ENCODE measurements at regions not wholly inside any gene's neighbourhood (a gene's known extent, or its start where the extent isn't known, plus 50 kb on each side); places are given as distances from the start of the nearest gene placed in this dataset.

DNA sequence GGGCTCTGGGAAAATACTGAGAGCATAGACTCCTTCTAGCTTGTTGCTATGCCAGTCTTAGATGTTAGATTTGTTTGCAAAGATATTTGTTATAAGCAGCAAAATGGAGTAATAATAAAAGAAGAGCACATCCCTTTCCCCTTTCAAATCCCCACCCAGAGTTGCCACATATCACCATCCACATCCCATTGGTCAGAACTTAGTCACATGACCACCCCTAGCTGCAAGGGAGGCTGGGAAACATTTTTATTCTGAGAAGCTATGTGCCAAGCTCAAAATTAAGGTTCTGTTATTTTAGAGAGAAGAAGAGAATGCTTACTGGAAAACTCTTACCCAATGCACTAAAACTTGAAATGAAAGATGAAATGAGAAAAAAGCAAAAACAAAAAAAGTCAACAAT is 193.9 kb upstream of the MVB12B start (continued):
- TF ChIP-seq RAD51 (IDR thresholded peaks at IDR 0.05; ENCODE audit: borderline replicate concordance, low read depth) (peak; percentile 23; the same call in 1 of the 2 replicates), NBN (IDR thresholded peaks at IDR 0.05; ENCODE audit: low read depth) (no peak), TFE3 (CRISPR knock-in tag; IDR thresholded peaks at IDR 0.05) (peak; percentile 77), PURB (CRISPR knock-in tag; IDR thresholded peaks at IDR 0.05; ENCODE audit: low read depth) (no peak), POLR3G (IDR thresholded peaks at IDR 0.05; ENCODE audit: extremely low read depth, insufficient read length, insufficient replicate concordance) (no peak), ATF6 (CRISPR knock-in tag; IDR thresholded peaks at IDR 0.05) (no peak), ZNF764 (CRISPR knock-in tag; IDR thresholded peaks at IDR 0.05; ENCODE audit: low read depth) (no peak), HNRNPH1 (optimal IDR thresholded peaks at IDR 0.05; ENCODE audit: low read depth, low read length) (no peak), KAT8 (IDR thresholded peaks at IDR 0.05; ENCODE audit: low read depth) (no peak), ZNF3 (CRISPR knock-in tag; IDR thresholded peaks at IDR 0.05) (no peak), ZNF146 (CRISPR knock-in tag; IDR thresholded peaks at IDR 0.05; ENCODE audit: unreplicated experiment) (no peak), SMC3 (conservative IDR thresholded peaks at IDR 0.05; ENCODE audit: insufficient read depth, low read depth, low read length) (no peak), ZZZ3 (IDR thresholded peaks at IDR 0.05) (no peak), CEBPG (CRISPR knock-in tag; IDR thresholded peaks at IDR 0.05) (no peak), CEBPG (tag; conservative IDR thresholded peaks at IDR 0.05 in 1 of 2, IDR thresholded peaks at IDR 0.05 in 1 of 2) (no peak), CBX3 (IDR thresholded peaks at IDR 0.05; ENCODE audit: borderline replicate concordance in 1 of 2, low read length in 2 of 2) (0 out of 3 replicates have a peak, but pooled peaks of 1 of the 2 experiments have one; percentile 25), ZC3H11A (IDR thresholded peaks at IDR 0.05; ENCODE audit: low read depth, low read length) (no peak), ZNF232 (CRISPR knock-in tag; IDR thresholded peaks at IDR 0.05) (no peak)
- TF ChIP-seq, protein P1, sequence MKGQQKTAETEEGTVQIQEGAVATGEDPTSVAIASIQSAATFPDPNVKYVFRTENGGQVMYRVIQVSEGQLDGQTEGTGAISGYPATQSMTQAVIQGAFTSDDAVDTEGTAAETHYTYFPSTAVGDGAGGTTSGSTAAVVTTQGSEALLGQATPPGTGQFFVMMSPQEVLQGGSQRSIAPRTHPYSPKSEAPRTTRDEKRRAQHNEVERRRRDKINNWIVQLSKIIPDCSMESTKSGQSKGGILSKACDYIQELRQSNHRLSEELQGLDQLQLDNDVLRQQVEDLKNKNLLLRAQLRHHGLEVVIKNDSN (CRISPR knock-in tag; IDR thresholded peaks at IDR 0.05) = peak; percentile 47
- TF ChIP-seq, protein P2, sequence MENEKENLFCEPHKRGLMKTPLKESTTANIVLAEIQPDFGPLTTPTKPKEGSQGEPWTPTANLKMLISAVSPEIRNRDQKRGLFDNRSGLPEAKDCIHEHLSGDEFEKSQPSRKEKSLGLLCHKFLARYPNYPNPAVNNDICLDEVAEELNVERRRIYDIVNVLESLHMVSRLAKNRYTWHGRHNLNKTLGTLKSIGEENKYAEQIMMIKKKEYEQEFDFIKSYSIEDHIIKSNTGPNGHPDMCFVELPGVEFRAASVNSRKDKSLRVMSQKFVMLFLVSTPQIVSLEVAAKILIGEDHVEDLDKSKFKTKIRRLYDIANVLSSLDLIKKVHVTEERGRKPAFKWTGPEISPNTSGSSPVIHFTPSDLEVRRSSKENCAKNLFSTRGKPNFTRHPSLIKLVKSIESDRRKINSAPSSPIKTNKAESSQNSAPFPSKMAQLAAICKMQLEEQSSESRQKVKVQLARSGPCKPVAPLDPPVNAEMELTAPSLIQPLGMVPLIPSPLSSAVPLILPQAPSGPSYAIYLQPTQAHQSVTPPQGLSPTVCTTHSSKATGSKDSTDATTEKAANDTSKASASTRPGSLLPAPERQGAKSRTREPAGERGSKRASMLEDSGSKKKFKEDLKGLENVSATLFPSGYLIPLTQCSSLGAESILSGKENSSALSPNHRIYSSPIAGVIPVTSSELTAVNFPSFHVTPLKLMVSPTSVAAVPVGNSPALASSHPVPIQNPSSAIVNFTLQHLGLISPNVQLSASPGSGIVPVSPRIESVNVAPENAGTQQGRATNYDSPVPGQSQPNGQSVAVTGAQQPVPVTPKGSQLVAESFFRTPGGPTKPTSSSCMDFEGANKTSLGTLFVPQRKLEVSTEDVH (IDR thresholded peaks at IDR 0.05; ENCODE audit: low read depth, partially characterized antibody) = no peak
- TF ChIP-seq, protein P3, sequence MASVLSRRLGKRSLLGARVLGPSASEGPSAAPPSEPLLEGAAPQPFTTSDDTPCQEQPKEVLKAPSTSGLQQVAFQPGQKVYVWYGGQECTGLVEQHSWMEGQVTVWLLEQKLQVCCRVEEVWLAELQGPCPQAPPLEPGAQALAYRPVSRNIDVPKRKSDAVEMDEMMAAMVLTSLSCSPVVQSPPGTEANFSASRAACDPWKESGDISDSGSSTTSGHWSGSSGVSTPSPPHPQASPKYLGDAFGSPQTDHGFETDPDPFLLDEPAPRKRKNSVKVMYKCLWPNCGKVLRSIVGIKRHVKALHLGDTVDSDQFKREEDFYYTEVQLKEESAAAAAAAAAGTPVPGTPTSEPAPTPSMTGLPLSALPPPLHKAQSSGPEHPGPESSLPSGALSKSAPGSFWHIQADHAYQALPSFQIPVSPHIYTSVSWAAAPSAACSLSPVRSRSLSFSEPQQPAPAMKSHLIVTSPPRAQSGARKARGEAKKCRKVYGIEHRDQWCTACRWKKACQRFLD (CRISPR knock-in tag; IDR thresholded peaks at IDR 0.05) = no peak

All from K562 (cell line).